HepG2 (cell line): ENCODE measurements at regions not wholly inside any gene's neighbourhood (a gene's known extent, or its start where the extent isn't known, plus 50 kb on each side); places are given as distances from the start of the nearest gene placed in this dataset.
"Not testable (repeated sequence)": the region's sequence is repeated elsewhere in the genome, so short reads cannot be mapped to it uniquely, and the experiment has no call there.

Experiments
- ATAC-seq: fragments of 200-7000 bp; cut with Tn5 transposase; 3 replicates; pipeline ENCODE4 v1.9.1; 2020; ENCODE audit warnings: mild to moderate bottlenecking, moderate library complexity
- BruUV-seq: library from RNA; stranded (reverse); fragments of 400-500 nt; replicated peaks from 2 replicates; lab custom pipeline; 2021; lab: Mats Ljungman, UMichigan
- CTCF ChIA-PET: fragments of 300-600 bp; formaldehyde crosslinking; extraction: SDS; loops from one replicate; lab custom pipeline; 2021; ENCODE audit warnings: low total read pairs, inconsistent platforms, low intra/inter-chr PET ratio; lab: Yijun Ruan, JAX
- POLR2A ChIA-PET: fragments of 350-600 bp; sonication (Branson Sonifier 250); formaldehyde crosslinking; loops from one replicate; lab custom pipeline; 2020; ENCODE audit warnings: antibody characterized with exemption, inconsistent platforms; lab: Yijun Ruan, JAX
- DNase-seq: peaks from one replicate; pipeline ENCODE4 v3.0.0-alpha.2; 2015; ENCODE audit warnings: low spot score
- FAIRE-seq: peaks from 3 replicates; lab custom pipeline; 2011; peaks lifted over from hg19 to GRCh38; lab: Jason Lieb, UNC
- H2AFZ ChIP-seq: one replicate; pipeline ENCODE4 v1.6.1; 2011; ENCODE audit warnings: low read length, inconsistent platforms
- H3K27ac ChIP-seq: fragments of 300-600 bp; 3 replicates; pipeline ENCODE4 v1.8.0; 2011; ENCODE audit warnings: mixed run types, mild to moderate bottlenecking, mixed read lengths, low read length, inconsistent platforms; ENCODE audit not compliant: insufficient read depth; ENCODE audit errors: extremely low read length
- H3K27me3 ChIP-seq, 2 experiments: fragments of 200-600 bp in 1 of 2; 2 replicates in 1 of 2; 3 replicates in 1 of 2; pipeline versions ENCODE4 v1.6.0 to v1.8.0; 2011; ENCODE audit warnings: low read length in 2 of 2, mild to moderate bottlenecking in 2 of 2, moderate library complexity in 2 of 2, inconsistent platforms in 1 of 2; ENCODE audit not compliant: insufficient read depth in 2 of 2, control insufficient read depth in 1 of 2
- H3K36me3 ChIP-seq, 2 experiments: fragments of 200-600 bp in 1 of 2; replicated peaks in 1 of 2; 2 replicates in 1 of 2; 3 replicates in 1 of 2; pipeline versions ENCODE4 v1.5.1 to v1.8.0; 2011; ENCODE audit warnings: low read length in 2 of 2, inconsistent platforms in 1 of 2; ENCODE audit not compliant: insufficient read depth in 2 of 2, control insufficient read depth in 1 of 2
- H3K4me1 ChIP-seq: 2 replicates; pipeline ENCODE4 v1.5.1; 2012; ENCODE audit warnings: low read length, inconsistent platforms; ENCODE audit not compliant: insufficient read depth
- H3K4me2 ChIP-seq: 2 replicates; pipeline ENCODE4 v1.6.0; 2011; ENCODE audit warnings: low read depth, low read length, inconsistent platforms
- H3K4me3 ChIP-seq, 3 experiments: fragments of 200-600 bp in 1 of 3; sonication (generic), shearing (Covaris generic) in 1 of 3; replicated peaks in 1 of 3; 2 replicates each; pipeline ENCODE4 v1.5.1; 2011 to 2016; ENCODE audit warnings: low read length in 3 of 3, inconsistent platforms in 2 of 3, low read depth in 2 of 3, mild to moderate bottlenecking in 2 of 3, control low read depth in 1 of 3, mixed read lengths in 1 of 3; ENCODE audit not compliant: insufficient read depth in 1 of 3
- H3K79me2 ChIP-seq: one replicate; pipeline ENCODE4 v1.6.1; 2011; ENCODE audit warnings: low read length, inconsistent platforms; ENCODE audit not compliant: insufficient read depth
- H3K9ac ChIP-seq: 2 replicates; pipeline ENCODE4 v1.6.0; 2011; ENCODE audit warnings: mild to moderate bottlenecking, low read depth, low read length, inconsistent platforms; ENCODE audit not compliant: insufficient read depth
- H3K9me3 ChIP-seq: 2 replicates; pipeline ENCODE4 v1.5.1; 2012; ENCODE audit warnings: mild to moderate bottlenecking, low read length
- H4K20me1 ChIP-seq: 2 replicates; pipeline ENCODE4 v1.6.0; 2011; ENCODE audit warnings: inconsistent platforms, mild to moderate bottlenecking, low read length, moderate library complexity; ENCODE audit not compliant: insufficient read depth
- CBFB ChIP-seq: sonication (generic); formaldehyde crosslinking; IDR thresholded peaks from 2 replicates; pipeline ENCODE4 v1.4.0; 2020; ENCODE audit warnings: missing genetic modification reagents
- MED1 ChIP-seq: sonication (generic); formaldehyde crosslinking; IDR thresholded peaks from 2 replicates; pipeline ENCODE4 v1.4.0; 2020; ENCODE audit warnings: missing genetic modification reagents
- RBM39 ChIP-seq: fragments of 200-400 bp; formaldehyde crosslinking; IDR thresholded peaks from one replicate; pipeline ENCODE4 v1.6.1; 2018; ENCODE audit warnings: antibody characterized with exemption, mild to moderate bottlenecking, low read depth, low read length; ENCODE audit not compliant: poor library complexity, severe bottlenecking
- SAFB2 ChIP-seq: sonication (generic); formaldehyde crosslinking; IDR thresholded peaks from 2 replicates; pipeline ENCODE4 v1.5.1; 2020; ENCODE audit warnings: missing genetic modification reagents, low read depth, mild to moderate bottlenecking, borderline replicate concordance
- TAF15 ChIP-seq: fragments of 200-400 bp; formaldehyde crosslinking; IDR thresholded peaks from one replicate; pipeline ENCODE4 v1.6.1; 2018; ENCODE audit warnings: mild to moderate bottlenecking, low read depth, low read length; ENCODE audit not compliant: poor library complexity, severe bottlenecking
- ZFY ChIP-seq: sonication (generic); formaldehyde crosslinking; IDR thresholded peaks from 2 replicates; pipeline ENCODE4 v1.4.0; 2020; ENCODE audit warnings: missing genetic modification reagents
- ZNF205 ChIP-seq: IDR thresholded peaks from 2 replicates; pipeline ENCODE4 v1.6.1; 2018; ENCODE audit warnings: missing biosample characterization, missing genetic modification reagents
- ZNF235 ChIP-seq: sonication (generic); formaldehyde crosslinking; IDR thresholded peaks from 2 replicates; pipeline ENCODE4 v1.8.1; 2023; ENCODE audit warnings: mild to moderate bottlenecking, missing genetic modification reagents, borderline replicate concordance
- WGBS: methylation state at CpG from one replicate; pipeline ENCODE4 v1.1.6; 2017; ENCODE audit warnings: low lambda C conversion rate; 5-methylcytosine and 5-hydroxymethylcytosine counted together
- in situ Hi-C: cut with HindIII; loops from 2 replicates; pipeline ENCODE4 v1.10.0; 2017; ENCODE audit warnings: low pct_unique_long_range_greater_than_20kb; ENCODE audit not compliant: extremely low pct_ligation_motif_present
- intact Hi-C: fragments of 100-400 bp; cut with micrococcal nuclease; formaldehyde crosslinking; loops from one replicate; pipeline ENCODE4 v1.10.0; 2022; ENCODE audit not compliant: unreplicated experiment

DNA sequence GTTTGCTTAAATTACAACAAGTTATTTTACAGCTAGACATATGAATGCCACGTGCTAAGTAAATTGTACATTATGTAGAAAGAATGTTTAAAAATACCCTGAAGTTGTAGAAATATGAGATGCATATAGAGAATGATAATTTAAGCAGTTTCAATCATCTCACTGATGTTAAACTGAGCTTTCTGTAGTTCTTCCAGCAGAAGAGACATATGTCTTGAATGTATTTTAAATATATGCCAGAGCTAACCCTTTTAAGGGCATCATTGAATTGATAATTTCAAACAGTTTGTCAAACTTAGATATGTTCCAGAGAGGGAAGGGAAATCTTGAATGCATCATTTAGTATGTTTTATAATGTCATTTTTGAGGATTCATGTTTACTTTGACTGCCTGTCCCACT is 255.2 kb downstream of the MDFIC start (continued):
- no peak for TF ChIP-seq MED1 (CRISPR knock-in tag)
- TF ChIP-seq ZFY, result no peak
- TF ChIP-seq CBFB (CRISPR knock-in tag), result no peak
- no peak for TF ChIP-seq ZNF205 (CRISPR knock-in tag)
- TF ChIP-seq SAFB2 (CRISPR knock-in tag), result no peak
- no peak for TF ChIP-seq ZNF235 (CRISPR knock-in tag)
- TF ChIP-seq TAF15, result no peak
- TF ChIP-seq RBM39, result no peak

GRCh38 chr7:115172397-115172796 is 250.5 kb downstream of the MDFIC start:
- H3K27me3 ChIP-seq, intact Hi-C loops, in situ Hi-C loops, H2AFZ ChIP-seq, H3K79me2 ChIP-seq, H3K4me2 ChIP-seq, H3K9me3 ChIP-seq, H3K4me3 ChIP-seq, H3K27ac ChIP-seq, BruUV-seq, POLR2A ChIA-PET, H3K4me1 ChIP-seq, H3K9ac ChIP-seq, DNase-seq, H3K36me3 ChIP-seq, CTCF ChIA-PET, FAIRE-seq, ATAC-seq, H4K20me1 ChIP-seq: not testable (repeated sequence)
- 59% methylated on average over 8 of the region's 8 CpGs for WGBS
